ENCODE measurements at regions not wholly inside any gene's neighbourhood (a gene's known extent, or its start where the extent isn't known, plus 50 kb on each side); places are given as distances from the start of the nearest gene placed in this dataset.

DNA sequence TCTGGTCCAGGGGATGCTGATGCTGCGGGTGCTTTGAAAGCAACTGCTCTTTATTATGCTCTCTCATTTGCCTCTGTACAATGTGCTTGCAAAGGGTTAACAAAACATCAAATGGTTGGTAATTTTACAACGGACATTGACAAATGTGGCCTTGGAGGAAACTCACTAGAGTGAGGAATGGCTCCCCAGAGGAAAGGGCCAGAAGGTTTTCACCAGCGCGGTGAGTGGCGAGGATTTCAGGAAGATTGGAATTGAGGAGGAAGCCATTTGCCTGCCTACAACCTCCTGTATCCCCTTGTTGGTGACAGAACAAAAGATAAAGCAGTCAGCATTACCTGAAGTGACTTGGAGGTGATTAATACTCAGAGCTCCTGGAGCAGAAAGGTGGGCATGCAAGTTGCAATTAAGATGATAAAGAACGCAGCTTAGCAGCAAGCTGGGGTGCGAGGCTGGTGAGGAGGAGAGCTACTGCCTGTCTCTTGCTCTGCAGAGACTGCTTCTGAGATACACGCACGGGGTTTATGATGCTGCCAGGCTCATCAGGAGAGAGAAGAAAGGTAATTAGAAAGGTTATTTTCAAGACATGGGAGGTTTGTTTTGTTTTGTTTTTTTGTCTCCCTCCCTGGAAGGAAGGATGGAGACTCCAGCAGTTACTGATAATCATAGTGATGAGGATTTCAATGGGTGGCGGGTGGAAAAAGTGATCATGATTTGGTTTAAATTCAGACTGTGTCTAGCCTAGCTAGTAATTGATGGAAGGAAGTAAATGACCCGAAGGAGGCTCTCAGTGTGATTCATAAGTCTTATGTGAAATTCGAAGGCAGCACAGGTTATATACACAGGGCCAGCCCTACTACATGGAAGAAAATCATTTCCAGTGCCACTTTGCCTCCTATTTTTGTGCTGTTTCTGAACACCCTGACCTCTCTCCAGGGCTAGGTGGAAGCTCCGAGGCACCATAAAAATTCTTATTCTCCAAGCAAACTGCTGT lies 141.6 kb upstream of the DTNBP1 start:
- Mint-ChIP-seq H3K27me3 (no peaks in the 10 kb centered on the region), H3K27ac (no peak overlapping the region), H3K4me3 (no peak overlapping the region), H3K9me3 (no peaks in the 10 kb centered on the region), H3K36me3 (no peaks in the 10 kb centered on the region), H3K4me1 (no peaks in the 10 kb centered on the region)
- no peak for DNase-seq

DNA sequence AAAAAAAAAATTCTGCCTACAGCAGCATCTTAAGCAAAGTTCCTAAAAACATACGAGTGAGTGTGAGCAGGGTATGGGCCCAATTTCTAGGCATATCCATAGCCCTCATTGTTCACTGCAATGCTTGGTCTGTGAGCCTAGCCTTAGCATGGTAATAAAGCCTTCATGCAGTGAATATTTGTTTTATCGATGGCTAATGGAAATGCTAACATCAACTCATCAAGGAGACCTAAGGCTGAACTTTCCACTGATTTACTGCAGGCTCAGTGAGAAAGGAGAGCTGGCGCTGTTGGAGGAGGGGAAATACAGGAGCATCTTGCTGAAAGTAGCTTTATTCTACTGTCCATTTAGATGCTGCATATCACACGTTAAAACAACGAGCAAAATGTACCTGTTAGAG lies 139.6 kb upstream of the DTNBP1 start:
- Mint-ChIP-seq H3K36me3 (no peaks in the 10 kb centered on the region), H3K9me3 (peaks cover 6% of the 10 kb centered on the region), H3K27ac (no peak overlapping the region), H3K4me1 (no peaks in the 10 kb centered on the region), H3K27me3 (no peaks in the 10 kb centered on the region), H3K4me3 (no peak overlapping the region)
- no peak for DNase-seq

DNA sequence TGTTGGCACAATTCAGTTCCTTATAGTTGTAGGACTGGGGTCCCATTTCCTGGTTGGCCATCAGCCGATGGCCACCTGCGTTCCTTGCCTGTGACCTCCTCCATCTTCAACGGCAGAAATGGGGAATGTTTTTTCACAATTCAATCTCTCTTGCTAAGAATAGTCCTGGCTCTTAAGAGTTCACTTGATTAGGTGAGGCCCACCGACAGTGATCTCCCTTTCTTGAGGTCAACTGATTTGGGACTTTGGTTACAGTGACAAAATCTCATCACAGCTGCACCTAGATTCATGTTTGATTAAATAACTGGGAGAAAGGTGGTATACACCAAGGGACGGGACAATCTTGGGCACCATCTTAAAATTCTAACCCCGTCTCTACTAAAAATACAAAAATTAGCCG lies 139.1 kb upstream of the DTNBP1 start:
- Mint-ChIP-seq H3K36me3 (no peaks in the 10 kb centered on the region), H3K27me3 (no peaks in the 10 kb centered on the region), H3K9me3 (peaks cover 11% of the 10 kb centered on the region), H3K27ac (no peak overlapping the region), H3K4me3 (no peak overlapping the region), H3K4me1 (no peaks in the 10 kb centered on the region)
- no peak for DNase-seq

DNA sequence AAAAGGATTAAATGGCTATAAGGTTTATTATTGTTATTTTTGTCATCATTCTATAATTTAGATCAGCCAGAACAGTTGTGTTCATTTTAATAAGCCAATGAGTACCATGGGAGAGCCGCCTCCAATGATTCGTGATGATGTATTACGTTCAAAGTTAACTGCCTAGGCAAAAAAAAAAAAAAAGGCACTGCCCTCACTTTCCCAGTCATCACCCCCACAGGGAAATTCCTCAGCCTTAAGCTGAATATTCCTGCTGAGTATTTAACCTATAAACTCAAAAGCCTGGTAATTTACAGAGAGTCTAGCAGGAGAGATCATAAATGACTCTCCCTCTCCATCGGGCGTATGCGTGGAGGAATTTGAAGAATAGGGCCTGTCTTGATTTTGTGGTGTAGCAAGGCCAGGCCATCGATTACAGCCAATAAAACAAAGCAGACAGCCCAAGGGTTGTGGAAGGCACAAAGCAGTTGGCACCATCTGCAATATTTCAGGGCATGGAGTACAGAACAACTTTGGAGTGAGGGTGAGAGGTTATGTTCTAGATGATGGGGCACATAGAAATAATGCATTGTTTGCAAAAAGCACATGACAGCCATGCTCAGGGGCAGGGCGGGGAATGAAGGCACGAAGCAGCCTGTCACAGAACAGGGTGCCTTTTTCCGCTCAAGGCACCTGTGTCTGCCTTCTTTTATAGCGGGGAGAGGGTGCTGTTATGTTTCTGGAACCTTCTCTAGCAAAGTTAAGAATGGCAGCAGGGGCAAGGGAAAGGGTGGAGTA lies 138.2 kb upstream of the DTNBP1 start:
- H3K27ac Mint-ChIP-seq: no peak overlapping the region
- H3K36me3 Mint-ChIP-seq: no peaks in the 10 kb centered on the region
- no peaks in the 10 kb centered on the region for H3K27me3 Mint-ChIP-seq
- H3K9me3 Mint-ChIP-seq: peaks cover 12% of the 10 kb centered on the region
- no peaks in the 10 kb centered on the region for H3K4me1 Mint-ChIP-seq
- no peak overlapping the region for H3K4me3 Mint-ChIP-seq
- no peak for DNase-seq

DNA sequence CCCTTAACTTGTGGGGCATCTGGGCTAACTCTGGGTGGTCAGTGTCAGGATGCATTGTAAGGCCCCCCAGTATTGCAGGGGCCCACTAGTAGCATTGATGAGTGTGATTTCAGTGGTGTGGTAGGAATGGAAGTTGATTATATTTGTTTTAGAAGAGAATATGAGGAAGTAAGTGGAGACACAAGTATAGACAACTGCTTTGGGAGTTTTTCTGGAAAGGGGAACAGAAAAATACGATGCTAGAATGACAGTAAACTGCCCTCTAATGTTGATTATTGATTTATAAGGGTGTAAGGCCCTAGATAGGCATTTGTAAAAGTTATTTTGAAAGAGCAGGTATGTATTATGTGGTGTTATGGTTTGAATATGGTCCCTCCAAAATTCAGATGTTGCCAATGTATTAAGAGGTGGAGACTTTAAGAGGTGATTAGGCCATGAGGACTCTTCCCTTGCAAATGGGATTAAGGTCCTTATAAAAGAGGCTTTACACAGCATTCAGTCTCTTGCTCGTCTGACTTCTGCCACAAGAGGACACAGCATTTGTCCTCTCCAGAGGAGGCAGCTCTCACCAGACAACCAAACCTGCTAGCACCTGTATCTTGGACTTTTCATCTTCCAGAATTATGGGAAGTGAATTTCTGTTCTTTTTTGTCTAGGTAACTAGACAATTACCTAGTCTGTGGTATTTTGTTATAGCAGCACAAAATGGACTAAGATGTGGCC lies 135.9 kb upstream of the DTNBP1 start:
- DNase-seq: no peak
- H3K36me3 Mint-ChIP-seq: no peaks in the 10 kb centered on the region
- H3K4me1 Mint-ChIP-seq: no peaks in the 10 kb centered on the region
- no peaks in the 10 kb centered on the region for H3K27me3 Mint-ChIP-seq
- no peak overlapping the region for H3K4me3 Mint-ChIP-seq
- H3K27ac Mint-ChIP-seq: no peak overlapping the region
- peaks cover 12% of the 10 kb centered on the region for H3K9me3 Mint-ChIP-seq

DNA sequence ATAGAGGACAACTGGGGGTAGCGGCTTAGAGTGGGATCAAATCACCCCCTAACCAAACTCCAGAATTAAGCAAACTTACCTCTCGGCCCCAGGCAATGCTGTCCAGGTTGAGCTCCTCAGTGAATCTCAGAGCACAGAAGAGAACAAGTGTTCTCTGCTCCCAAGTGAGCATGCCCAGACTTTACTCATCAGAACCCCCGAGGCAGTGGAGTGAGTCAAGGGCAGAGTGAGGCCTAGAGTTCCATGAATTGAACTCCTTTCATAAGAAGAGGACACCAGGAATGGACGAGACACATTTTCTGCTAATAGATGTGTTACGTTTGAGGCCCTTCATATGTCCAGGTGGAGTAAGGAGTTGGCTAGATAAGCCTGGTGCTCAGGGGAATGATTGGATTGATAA lies 134.0 kb upstream of the DTNBP1 start:
- no peaks in the 10 kb centered on the region for H3K27me3 Mint-ChIP-seq
- H3K9me3 Mint-ChIP-seq: peaks cover 12% of the 10 kb centered on the region

DNA sequence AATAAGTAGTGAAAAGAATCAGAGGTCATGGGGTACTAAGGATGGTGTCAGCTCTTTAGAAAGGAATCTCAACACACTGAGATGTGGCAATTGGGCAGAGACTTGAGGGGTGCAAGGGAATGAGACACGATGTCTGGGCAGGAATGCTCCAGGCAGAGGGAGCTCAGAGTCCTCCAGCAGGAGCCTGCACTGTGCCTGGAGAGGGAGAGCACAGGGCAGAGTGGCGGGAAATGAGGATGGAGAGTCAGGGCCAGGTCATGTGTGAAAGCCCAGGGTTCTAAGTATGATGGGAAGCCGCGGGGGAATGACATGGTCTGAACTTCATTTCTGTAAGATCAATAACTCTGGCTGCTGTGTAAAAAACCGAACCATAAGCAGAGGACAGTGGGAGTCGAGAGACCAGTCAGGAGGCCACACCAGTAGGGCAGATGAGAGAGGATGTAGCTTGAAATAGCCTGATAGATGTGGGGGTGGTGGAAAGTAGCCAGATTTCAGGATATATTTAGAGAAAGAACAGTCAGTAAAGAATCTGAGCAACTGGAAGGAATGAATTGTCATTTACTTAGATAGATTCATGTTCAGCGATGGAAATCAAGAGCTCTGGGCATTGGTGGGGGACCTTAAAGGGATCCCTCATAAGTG lies 133.4 kb upstream of the DTNBP1 start:
- DNase-seq: no peak
- no peaks in the 10 kb centered on the region for H3K36me3 Mint-ChIP-seq
- H3K27ac Mint-ChIP-seq: no peak overlapping the region
- peaks cover 12% of the 10 kb centered on the region for H3K9me3 Mint-ChIP-seq
- H3K4me3 Mint-ChIP-seq: no peak overlapping the region
- no peaks in the 10 kb centered on the region for H3K4me1 Mint-ChIP-seq
- H3K27me3 Mint-ChIP-seq: no peaks in the 10 kb centered on the region

More for the DNA sequence above, 134.0 kb upstream of the DTNBP1 start:
- Mint-ChIP-seq H3K36me3 (no peaks in the 10 kb centered on the region), H3K4me3 (no peak overlapping the region), H3K4me1 (no peaks in the 10 kb centered on the region), H3K27ac (no peak overlapping the region)
- DNase-seq: no peak

DNA sequence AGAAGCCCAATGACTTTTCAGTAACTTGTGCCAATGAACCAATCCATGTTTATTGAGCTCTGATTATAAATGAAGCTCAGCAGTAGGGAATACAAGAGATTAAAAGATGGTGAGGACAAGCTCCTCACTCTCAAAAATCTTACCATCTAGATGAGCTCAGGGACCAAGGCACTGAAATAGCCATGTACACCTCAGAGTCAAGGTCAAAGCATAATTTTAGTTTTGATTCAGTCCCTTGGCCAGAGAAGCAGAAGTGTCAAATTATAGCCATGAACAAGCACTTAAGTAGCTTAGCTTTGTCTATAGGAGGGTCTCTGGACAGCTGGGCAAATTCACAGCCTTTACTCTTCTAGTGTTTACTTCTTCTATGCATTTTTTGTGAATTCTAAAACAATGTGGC lies 131.0 kb upstream of the DTNBP1 start:
- Mint-ChIP-seq H3K9me3 (peaks cover 14% of the 10 kb centered on the region), H3K36me3 (no peaks in the 10 kb centered on the region), H3K27me3 (no peaks in the 10 kb centered on the region), H3K4me1 (no peaks in the 10 kb centered on the region), H3K4me3 (no peak overlapping the region), H3K27ac (no peak overlapping the region)
- no peak for DNase-seq

DNA sequence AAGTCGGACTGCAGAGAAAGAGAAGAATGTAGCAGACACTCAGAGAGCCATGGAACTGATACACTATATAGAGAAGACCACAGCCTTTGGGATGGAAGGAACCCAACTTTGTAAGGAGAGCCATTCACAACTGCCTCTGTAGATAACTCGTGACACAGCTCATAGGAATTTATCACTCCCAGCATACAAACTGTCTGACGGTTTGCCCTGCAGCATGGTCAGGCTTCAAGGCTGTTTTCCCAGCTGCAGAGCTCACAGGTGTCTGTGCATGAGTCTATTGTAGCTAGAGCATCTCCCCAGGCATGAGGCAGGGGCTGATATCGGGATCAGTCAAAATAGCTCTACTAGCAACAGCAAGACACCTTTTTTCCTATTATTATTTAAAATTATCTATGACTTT lies 130.5 kb upstream of the DTNBP1 start:
- Mint-ChIP-seq H3K27ac (no peak overlapping the region), H3K4me3 (no peak overlapping the region)
- no peak for DNase-seq

DNA sequence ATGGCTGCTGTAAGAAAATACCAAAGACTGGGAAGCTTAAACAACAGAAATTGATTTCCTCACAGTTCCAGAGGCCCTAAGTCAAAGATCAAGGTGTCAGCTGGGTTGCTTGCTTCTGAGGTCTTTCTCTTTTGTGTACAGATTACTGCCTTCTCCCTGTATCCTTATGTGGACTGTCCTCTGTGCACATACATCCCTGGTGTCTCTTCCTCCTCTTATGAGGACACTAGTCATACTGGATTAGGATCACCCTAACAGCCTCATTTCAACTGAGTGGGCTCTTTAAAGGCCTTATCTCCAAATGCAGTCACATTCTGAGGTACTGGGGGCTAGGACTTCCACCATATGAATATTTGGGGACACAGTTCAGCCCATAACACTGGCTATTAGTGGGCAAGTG lies 130.0 kb upstream of the DTNBP1 start:
- no peak overlapping the region for H3K27ac Mint-ChIP-seq
- no peaks in the 10 kb centered on the region for H3K4me1 Mint-ChIP-seq
- H3K9me3 Mint-ChIP-seq: peaks cover 11% of the 10 kb centered on the region
- peaks cover 6% of the 10 kb centered on the region for H3K27me3 Mint-ChIP-seq
- no peak for DNase-seq
- no peaks in the 10 kb centered on the region for H3K36me3 Mint-ChIP-seq
- no peak overlapping the region for H3K4me3 Mint-ChIP-seq

More for the DNA sequence above, 130.5 kb upstream of the DTNBP1 start:
- Mint-ChIP-seq H3K4me1 (no peaks in the 10 kb centered on the region), H3K36me3 (no peaks in the 10 kb centered on the region), H3K9me3 (peaks cover 14% of the 10 kb centered on the region), H3K27me3 (peaks cover 4% of the 10 kb centered on the region)

DNA sequence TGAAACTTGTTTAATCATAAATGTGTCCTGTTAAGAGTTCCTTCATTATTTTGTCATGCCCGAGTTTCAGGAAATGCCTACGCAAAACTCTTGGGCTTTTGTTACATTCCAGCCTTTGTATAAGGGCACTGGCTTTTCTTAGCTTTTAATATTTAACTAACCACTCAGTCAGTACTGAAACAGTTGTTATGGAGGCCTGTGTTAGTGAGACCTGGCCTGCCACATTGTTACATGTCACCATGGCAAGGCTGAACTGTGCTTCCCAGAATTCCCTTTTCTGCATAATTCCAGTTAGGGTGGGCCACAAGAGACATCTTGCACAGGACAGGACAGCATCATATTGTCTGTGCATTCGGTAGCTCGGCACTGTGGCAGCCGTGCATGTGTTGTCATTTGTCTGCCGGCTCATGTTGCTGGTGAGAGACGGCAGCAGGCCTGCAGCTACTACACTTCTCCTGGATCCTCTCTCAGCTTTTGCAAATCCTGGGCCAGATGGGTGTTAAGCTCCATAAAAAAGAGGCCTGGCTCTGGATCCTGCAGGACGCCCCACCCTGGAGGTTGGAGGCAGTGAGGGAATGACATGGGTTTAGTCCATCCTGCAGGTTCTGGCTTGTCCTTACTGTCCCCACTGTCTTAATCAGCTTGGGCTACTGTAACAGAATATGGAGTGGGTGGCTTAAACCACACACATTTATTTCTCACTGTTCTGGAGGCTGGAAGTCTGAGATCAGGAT lies 128.8 kb upstream of the DTNBP1 start:
- DNase-seq: no peak
- no peaks in the 10 kb centered on the region for H3K36me3 Mint-ChIP-seq
- H3K4me3 Mint-ChIP-seq: no peak overlapping the region
- H3K4me1 Mint-ChIP-seq: no peaks in the 10 kb centered on the region
- peaks cover 6% of the 10 kb centered on the region for H3K27me3 Mint-ChIP-seq
- H3K27ac Mint-ChIP-seq: no peak overlapping the region
- H3K9me3 Mint-ChIP-seq: peaks cover 4% of the 10 kb centered on the region

DNA sequence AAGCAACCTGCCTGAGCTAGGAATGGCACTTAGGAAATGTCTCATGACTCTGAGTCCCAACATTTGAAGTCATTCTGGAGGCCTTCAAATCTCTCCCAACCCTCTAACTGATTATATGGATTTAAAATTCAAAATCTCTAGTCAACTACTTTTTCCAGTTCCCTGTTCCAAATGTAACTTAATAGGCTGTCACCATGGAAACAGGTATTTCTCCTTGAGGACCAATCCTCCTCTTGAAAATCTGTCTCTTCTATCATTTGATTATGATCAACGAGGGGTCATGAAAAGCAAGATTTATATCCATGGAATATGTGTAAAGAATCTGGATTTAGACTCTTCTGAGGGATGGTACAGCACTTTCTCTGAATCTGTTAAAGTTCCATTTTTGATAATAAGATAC lies 127.3 kb upstream of the DTNBP1 start:
- Mint-ChIP-seq H3K9me3 (peaks cover 4% of the 10 kb centered on the region), H3K27ac (no peak overlapping the region), H3K4me1 (no peaks in the 10 kb centered on the region), H3K36me3 (no peaks in the 10 kb centered on the region), H3K27me3 (peaks cover 6% of the 10 kb centered on the region), H3K4me3 (no peak overlapping the region)
- no peak for DNase-seq

DNA sequence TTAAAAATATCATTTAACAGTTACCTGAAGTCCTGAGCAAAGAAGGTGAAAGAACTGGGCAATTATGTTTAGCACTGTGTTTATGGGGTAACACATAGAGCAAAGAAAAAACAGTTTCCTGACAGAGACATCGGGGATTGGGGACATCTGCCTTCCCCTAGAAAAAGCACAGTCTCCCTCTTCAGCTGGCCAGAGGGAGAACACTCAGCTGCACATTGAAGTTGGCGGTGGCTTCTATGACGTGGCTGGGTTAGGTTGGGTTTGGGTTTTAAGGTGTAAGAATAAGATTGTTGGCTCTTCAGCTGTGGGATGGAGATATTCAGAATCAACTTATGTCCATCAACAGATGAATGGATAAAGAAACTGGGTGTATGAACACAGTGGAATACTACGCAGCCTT lies 124.0 kb upstream of the DTNBP1 start:
- Mint-ChIP-seq H3K9me3 (peaks cover 4% of the 10 kb centered on the region), H3K27me3 (peaks cover 6% of the 10 kb centered on the region), H3K36me3 (no peaks in the 10 kb centered on the region), H3K4me3 (no peak overlapping the region), H3K27ac (no peak overlapping the region), H3K4me1 (no peaks in the 10 kb centered on the region)
- DNase-seq: no peak

DNA sequence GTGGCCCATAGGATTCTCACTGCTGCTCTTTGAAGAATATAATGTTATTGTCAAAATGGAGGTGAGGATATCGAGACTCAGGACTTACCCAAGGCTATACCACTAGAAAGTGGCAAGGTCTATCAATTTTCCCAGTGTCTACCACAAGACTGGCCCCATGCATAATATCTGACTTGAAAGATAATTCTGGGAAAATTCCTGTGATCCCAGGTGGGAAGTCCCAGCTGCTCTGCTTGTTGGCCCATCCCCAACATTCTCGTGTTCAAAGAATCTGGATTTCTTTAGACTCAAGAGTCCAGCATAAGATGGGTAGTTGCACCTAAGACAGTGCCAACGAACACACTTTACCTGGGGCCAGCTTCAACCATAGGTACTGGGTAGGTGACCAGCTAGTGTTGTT lies 120.7 kb upstream of the DTNBP1 start:
- peaks cover 7% of the 10 kb centered on the region for H3K4me1 Mint-ChIP-seq
- no peak overlapping the region for H3K27ac Mint-ChIP-seq
- H3K4me3 Mint-ChIP-seq: no peak overlapping the region
- DNase-seq: no peak
- H3K9me3 Mint-ChIP-seq: peaks cover 2% of the 10 kb centered on the region
- H3K36me3 Mint-ChIP-seq: no peaks in the 10 kb centered on the region
- H3K27me3 Mint-ChIP-seq: peaks cover 8% of the 10 kb centered on the region
